ENCODE measurements at regions not wholly inside any gene's neighbourhood (a gene's known extent, or its start where the extent isn't known, plus 50 kb on each side); places are given as distances from the start of the nearest gene placed in this dataset.

DNA sequence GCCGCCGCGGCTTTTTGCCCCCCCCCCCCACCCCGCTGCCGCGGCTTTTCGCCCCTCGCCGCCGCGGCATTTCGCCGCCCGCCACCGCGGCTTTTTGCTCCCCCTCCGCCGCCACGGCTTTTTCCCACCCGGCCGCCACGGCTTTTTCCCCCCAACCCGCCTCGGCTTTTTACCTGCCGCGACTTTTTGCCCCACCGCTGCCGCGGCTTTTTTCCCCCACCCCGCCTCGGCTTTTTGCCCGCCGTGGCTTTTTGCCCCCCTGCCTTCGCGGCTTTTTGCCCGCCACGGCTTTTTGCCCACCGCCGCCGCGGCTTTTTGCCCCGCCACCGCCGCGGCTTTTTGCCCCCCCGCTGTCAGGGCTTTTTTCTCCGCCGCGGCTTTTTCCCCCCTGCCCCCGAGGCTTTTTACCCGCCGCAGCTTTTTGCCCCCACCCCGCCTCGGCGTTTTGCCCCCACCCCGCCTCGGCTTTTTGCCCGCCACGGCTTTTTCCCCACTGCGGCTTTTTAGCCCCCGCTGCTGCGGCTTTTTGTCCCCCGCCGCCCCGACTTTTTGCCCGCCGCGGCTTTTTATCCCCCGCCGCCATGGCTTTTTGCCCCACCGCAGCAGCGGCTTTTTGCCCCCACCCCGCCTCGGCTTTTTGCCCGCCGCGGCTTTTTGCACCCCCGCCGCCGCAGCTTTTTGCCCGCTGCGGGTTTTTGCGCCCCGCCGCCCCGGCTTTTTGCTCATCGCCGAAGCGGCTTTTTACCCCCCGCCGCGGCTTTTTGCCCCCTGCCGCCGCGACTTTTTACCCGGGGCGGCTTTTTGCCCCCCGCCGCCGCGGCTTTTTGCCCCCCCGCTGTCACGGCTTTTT is 527.8 kb upstream of the WSB1 start:
- no peak overlapping the region for H3K4me3 Mint-ChIP-seq
- Histone ChIP-seq H3T11ph (ENCODE audit: low read length) (no peak overlapping the region), H2BK15ac (ENCODE audit: low read depth, low read length) (no peak overlapping the region), H4K20me1 (ENCODE audit: control insufficient read depth, insufficient read depth, insufficient read length) (no peaks in the 10 kb centered on the region), H3K56ac (ENCODE audit: insufficient read length, low read depth, low read length) (no peak overlapping the region), H2BK20ac (ENCODE audit: low read depth, low read length, poor library complexity, severe bottlenecking) (no peak overlapping the region), H3K23ac (ENCODE audit: insufficient read length, low read depth, low read length) (no peak overlapping the region), H2BK5ac (ENCODE audit: insufficient read length, low read length) (no peak overlapping the region), H3K9me3 (ENCODE audit: control insufficient read depth, low read depth, low read length) (peaks cover 10% of the 10 kb centered on the region), H4K5ac (ENCODE audit: insufficient read length, low read depth, low read length) (no peak overlapping the region), H3K9ac (ENCODE audit: extremely low read depth, insufficient read length, low read length) (no peak overlapping the region), H3K4ac (ENCODE audit: low read depth, low read length) (no peak overlapping the region), H3K4me1 (ENCODE audit: insufficient read depth, low read length) (no peaks in the 10 kb centered on the region), H3K79me1 (ENCODE audit: insufficient read depth, low read depth, low read length, poor library complexity, severe bottlenecking) (no peaks in the 10 kb centered on the region), H3K18ac (ENCODE audit: insufficient read length, low read depth, low read length) (no peak overlapping the region), H4K91ac (ENCODE audit: insufficient read length, low read depth, low read length) (no peak overlapping the region), H4K8ac (replicated peaks; ENCODE audit: insufficient read length, low read depth, low read length) (no peak overlapping the region), H2AK5ac (ENCODE audit: insufficient read length, low read length) (no peak overlapping the region), H2AFZ (ENCODE audit: low read length) (no peak overlapping the region), H3K4me2 (ENCODE audit: insufficient read depth, insufficient read length, low read length) (no peak overlapping the region), H3K27me3 (ENCODE audit: insufficient read depth, low read length) (no peaks in the 10 kb centered on the region), H3K23me2 (ENCODE audit: insufficient read length, low read depth, low read length, poor library complexity, severe bottlenecking) (no peaks in the 10 kb centered on the region), H2BK120ac (ENCODE audit: low read depth, low read length, poor library complexity, severe bottlenecking) (no peak overlapping the region), H3K14ac (ENCODE audit: insufficient read depth, low read length) (no peak overlapping the region), H2BK12ac (ENCODE audit: insufficient read length, low read depth, low read length) (no peak overlapping the region), H3K79me2 (ENCODE audit: insufficient read depth, low read length) (no peaks in the 10 kb centered on the region), H3K27ac (ENCODE audit: insufficient read length, low read depth, low read length) (no peak overlapping the region)
- no peaks in the 10 kb centered on the region for H3K27me3 Mint-ChIP-seq (ENCODE audit: low read depth)
- no CpG with 5 or more reads among the region's 103 CpGs for WGBS (ENCODE audit: extremely low coverage, insufficient read length, low lambda C conversion rate)
- H3K9me3 Mint-ChIP-seq = peaks cover 66 to 69% of the 10 kb centered on the region in 2 experiments
- TF ChIP-seq, protein P1, sequence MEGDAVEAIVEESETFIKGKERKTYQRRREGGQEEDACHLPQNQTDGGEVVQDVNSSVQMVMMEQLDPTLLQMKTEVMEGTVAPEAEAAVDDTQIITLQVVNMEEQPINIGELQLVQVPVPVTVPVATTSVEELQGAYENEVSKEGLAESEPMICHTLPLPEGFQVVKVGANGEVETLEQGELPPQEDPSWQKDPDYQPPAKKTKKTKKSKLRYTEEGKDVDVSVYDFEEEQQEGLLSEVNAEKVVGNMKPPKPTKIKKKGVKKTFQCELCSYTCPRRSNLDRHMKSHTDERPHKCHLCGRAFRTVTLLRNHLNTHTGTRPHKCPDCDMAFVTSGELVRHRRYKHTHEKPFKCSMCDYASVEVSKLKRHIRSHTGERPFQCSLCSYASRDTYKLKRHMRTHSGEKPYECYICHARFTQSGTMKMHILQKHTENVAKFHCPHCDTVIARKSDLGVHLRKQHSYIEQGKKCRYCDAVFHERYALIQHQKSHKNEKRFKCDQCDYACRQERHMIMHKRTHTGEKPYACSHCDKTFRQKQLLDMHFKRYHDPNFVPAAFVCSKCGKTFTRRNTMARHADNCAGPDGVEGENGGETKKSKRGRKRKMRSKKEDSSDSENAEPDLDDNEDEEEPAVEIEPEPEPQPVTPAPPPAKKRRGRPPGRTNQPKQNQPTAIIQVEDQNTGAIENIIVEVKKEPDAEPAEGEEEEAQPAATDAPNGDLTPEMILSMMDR (conservative IDR thresholded peaks at IDR 0.05) = no peak
- DNase-seq = no peak
- H3K36me3 Mint-ChIP-seq (ENCODE audit: insufficient read depth in 1 of 3, low read depth in 3 of 3) = peaks cover 5 to 17% (median 10%) of the 10 kb centered on the region in 3 experiments
- H3K4me1 Mint-ChIP-seq = no peaks in the 10 kb centered on the region
- no peak overlapping the region for H3K27ac Mint-ChIP-seq

Measured in H9 (cell line).